Spleen (tissue), 11 donors: ENCODE measurements at regions not wholly inside any gene's neighbourhood (a gene's known extent, or its start where the extent isn't known, plus 50 kb on each side); places are given as distances from the start of the nearest gene placed in this dataset.
A peak's percentile ranks its signal among the peaks of the same experiment; 100 is the strongest.

Experiments
- DNase-seq: peaks from one replicate; pipeline ENCODE4 v3.0.0-alpha.2; 2020
- H3K27ac ChIP-seq, 8 donors: fragments of 200-600 bp; sonication (generic) in 7 of 8; 1 replicate in 4 of 8; 2 replicates in 4 of 8; pipeline versions ENCODE4 v1.5.0 to v1.8.0; 2016 to 2021; ENCODE audit warnings: inconsistent platforms in 4 of 8, mild to moderate bottlenecking in 4 of 8, moderate library complexity in 1 of 8
- H3K27me3 ChIP-seq, 7 donors: fragments of 200-600 bp; sonication (generic) in 6 of 7; replicated peaks in 1 of 7; 1 replicate in 4 of 7; 2 replicates in 3 of 7; pipeline versions ENCODE4 v1.5.0 to v1.8.0; 2016 to 2021; ENCODE audit warnings: inconsistent platforms in 3 of 7, mild to moderate bottlenecking in 1 of 7
- H3K36me3 ChIP-seq, 6 donors: fragments of 200-600 bp; sonication (generic) in 5 of 6; 1 replicate in 4 of 6; 2 replicates in 2 of 6; pipeline versions ENCODE4 v1.5.0 to v1.8.0; 2016 to 2021; ENCODE audit warnings: inconsistent platforms in 2 of 6
- H3K4me1 ChIP-seq, 6 donors: fragments of 200-600 bp; sonication (generic) in 5 of 6; 1 replicate in 3 of 6; 2 replicates in 3 of 6; pipeline versions ENCODE4 v1.5.0 to v1.8.0; 2016 to 2021; ENCODE audit warnings: inconsistent platforms in 3 of 6
- H3K4me3 ChIP-seq, 8 donors: fragments of 200-600 bp; sonication (generic) in 7 of 8; 1 replicate in 4 of 8; 2 replicates in 4 of 8; pipeline versions ENCODE4 v1.5.0 to v1.8.0; 2016 to 2021; ENCODE audit warnings: inconsistent platforms in 4 of 8, mild to moderate bottlenecking in 4 of 8, moderate library complexity in 2 of 8
- H3K9me3 ChIP-seq, 8 donors: fragments of 200-600 bp; sonication (generic) in 7 of 8; 1 replicate in 4 of 8; 2 replicates in 4 of 8; pipeline versions ENCODE4 v1.5.0 to v1.8.0; 2016 to 2021; ENCODE audit warnings: inconsistent platforms in 4 of 8
- CTCF ChIP-seq, 11 experiments: fragments of 200-600 bp in 7 of 11; fragments of 450-650 bp in 4 of 11; sonication (generic) in 4 of 11; IDR thresholded peaks in 8 of 11; conservative IDR thresholded peaks in 3 of 11; 1 replicate in 7 of 11; 2 replicates in 4 of 11; pipeline versions ENCODE4 v1.4.0 to v1.8.0; 2016 to 2021; ENCODE audit warnings: antibody characterized with exemption in 11 of 11, inconsistent platforms in 4 of 11, mild to moderate bottlenecking in 1 of 11
- POLR2A ChIP-seq, 3 donors: fragments of 450-650 bp; IDR thresholded peaks; one replicate each; pipeline ENCODE4 v1.5.1; 2017; ENCODE audit warnings: antibody characterized with exemption in 3 of 3, mild to moderate bottlenecking in 1 of 3
- POLR2AphosphoS5 ChIP-seq, 3 donors: sonication (generic); formaldehyde crosslinking; IDR thresholded peaks; one replicate each; pipeline ENCODE4 v1.5.1; 2017; ENCODE audit warnings: antibody characterized with exemption in 3 of 3
- WGBS, 5 donors: extraction: QIAGEN DNeasy Blood & Tissue Kit in 3 of 5; methylation state at CpG; one replicate each; pipeline versions ENCODE4 v1.1.5 to v1.1.7; 2013 to 2018; 5-methylcytosine and 5-hydroxymethylcytosine counted together
- intact Hi-C: fragments of 100-400 bp; cut with DNase I; formaldehyde crosslinking; loops from one replicate; pipeline ENCODE4 v1.15.0; 2023; ENCODE audit warnings: low total_unique reads
- donor health status: healthy with polysubstance abuse.
- donor health status: DM: no; HTN: no; CAD: no; lungs with moderate emphysema.
- donor health status: DM: no; HTN: no; CAD: no.
- donor health status: Bipolar disorder and iron deficiency.
- donor health status: healthy.
- donor health status: DM: no; HTN: no; CAD: no.
- donor health status: DM: yes; HTN: yes; CAD: no.

GRCh38 chr5:32934529-32934928, 223.4 kb downstream of the NPR3 start:
- TF ChIP-seq POLR2AphosphoS5 (IDR thresholded peaks at IDR 0.05) (no peak), POLR2A (IDR thresholded peaks at IDR 0.05) (no peak), CTCF (IDR thresholded peaks at IDR 0.05 in 8 of 11, conservative IDR thresholded peaks at IDR 0.05 in 3 of 11) (no peak)

GRCh38 chr5:32935283-32935682, 224.2 kb downstream of the NPR3 start:
- Histone ChIP-seq H3K4me3 (no peak overlapping the region), H3K36me3 (no peaks in the 10 kb centered on the region), H3K27me3 (no peaks in the 10 kb centered on the region), H3K9me3 (peaks cover 0 to 3% (median 0%) of the 10 kb centered on the region in 8 donors), H3K4me1 (no peaks in the 10 kb centered on the region), H3K27ac (no peak overlapping the region)
- intact Hi-C loops = no loop called here
- TF ChIP-seq POLR2A (IDR thresholded peaks at IDR 0.05) = no peak
- no peak for TF ChIP-seq CTCF (IDR thresholded peaks at IDR 0.05 in 8 of 11, conservative IDR thresholded peaks at IDR 0.05 in 3 of 11)
- TF ChIP-seq POLR2AphosphoS5 (IDR thresholded peaks at IDR 0.05) = no peak
- no peak for DNase-seq
- 50 to 90% (median 70%) methylated on average over 2 of the region's 2 CpGs for WGBS, 5 donors

More at GRCh38 chr5:32934529-32934928, 223.4 kb downstream of the NPR3 start:
- no peak for DNase-seq
- intact Hi-C loops = no loop called here
- Histone ChIP-seq H3K9me3 (peaks cover 0 to 3% (median 0%) of the 10 kb centered on the region in 8 donors), H3K4me3 (no peak overlapping the region), H3K27ac (no peak overlapping the region), H3K27me3 (no peaks in the 10 kb centered on the region), H3K36me3 (no peaks in the 10 kb centered on the region), H3K4me1 (no peaks in the 10 kb centered on the region)
- 87 to 90% (median 88%) methylated on average over 6 of the region's 6 CpGs for WGBS, 5 donors

DNA sequence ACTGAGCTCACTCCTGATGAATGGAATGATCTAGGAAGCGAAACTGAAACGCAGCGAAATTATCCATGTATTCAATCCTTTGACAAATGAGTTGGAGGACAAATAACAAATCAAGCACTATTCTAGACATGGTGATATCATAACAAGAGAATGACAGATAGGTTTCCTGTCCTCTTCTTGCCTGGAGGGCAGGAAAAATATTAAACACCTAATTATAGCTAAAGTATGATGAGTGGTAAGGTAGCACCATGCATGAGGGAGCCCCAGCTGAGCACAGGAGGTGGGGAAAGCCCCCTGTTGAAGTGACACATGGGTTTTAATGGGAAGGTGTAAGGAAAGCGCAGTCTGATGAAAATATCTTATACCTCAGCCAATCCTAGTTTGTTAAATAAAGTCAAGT, 225.2 kb downstream of the NPR3 start:
- DNase-seq = no peak
- H3K27ac ChIP-seq = no peak overlapping the region
- no peaks in the 10 kb centered on the region for H3K27me3 ChIP-seq
- intact Hi-C loops = no loop called here
- H3K4me1 ChIP-seq = no peaks in the 10 kb centered on the region
- H3K4me3 ChIP-seq = no peak overlapping the region
- peaks cover 0 to 3% (median 0%) of the 10 kb centered on the region in 8 donors for H3K9me3 ChIP-seq
- no peak for TF ChIP-seq POLR2AphosphoS5 (IDR thresholded peaks at IDR 0.05)
- no peak for TF ChIP-seq POLR2A (IDR thresholded peaks at IDR 0.05)
- no peak for TF ChIP-seq CTCF (IDR thresholded peaks at IDR 0.05 in 8 of 11, conservative IDR thresholded peaks at IDR 0.05 in 3 of 11)
- H3K36me3 ChIP-seq = no peaks in the 10 kb centered on the region
- WGBS, 5 donors = 81 to 92% (median 89%) methylated on average over 4 of the region's 4 CpGs

GRCh38 chr5:32942225-32942989, 231.3 kb downstream of the NPR3 start:
- H3K27me3 ChIP-seq = no peaks in the 10 kb centered on the region
- no peak overlapping the region for H3K4me3 ChIP-seq
- no peak overlapping the region for H3K27ac ChIP-seq
- no peaks in the 10 kb centered on the region for H3K36me3 ChIP-seq
- no peak for DNase-seq
- 71 to 87% (median 75%) methylated on average over 6 of the region's 6 CpGs for WGBS, 5 donors
- TF ChIP-seq POLR2A (IDR thresholded peaks at IDR 0.05) (no peak), CTCF (IDR thresholded peaks at IDR 0.05 in 8 of 11, conservative IDR thresholded peaks at IDR 0.05 in 3 of 11) (peak in 1 of 11 experiments; percentile 21)
- H3K9me3 ChIP-seq = peaks cover 0 to 6% (median 0%) of the 10 kb centered on the region in 8 donors
- H3K4me1 ChIP-seq = no peaks in the 10 kb centered on the region
- intact Hi-C loops = no loop called here
